Suprapubic skin (tissue), 4 donors: ENCODE measurements at regions not wholly inside any gene's neighbourhood (a gene's known extent, or its start where the extent isn't known, plus 50 kb on each side); places are given as distances from the start of the nearest gene placed in this dataset.

ENCODE experiments used
- CTCF ChIP-seq, 2 donors: fragments of 200-600 bp in 1 of 2; fragments of 450-650 bp in 1 of 2; sonication (generic) in 1 of 2; IDR thresholded peaks; one replicate each; pipeline ENCODE4 v1.5.1; 2016 to 2019; ENCODE audit warnings: antibody characterized with exemption in 2 of 2, mild to moderate bottlenecking in 1 of 2, moderate library complexity in 1 of 2
- EP300 ChIP-seq: sonication (generic); formaldehyde crosslinking; IDR thresholded peaks from one replicate; pipeline ENCODE4 v1.6.1; 2017; ENCODE audit warnings: antibody characterized with exemption
- POLR2A ChIP-seq, 2 donors: fragments of 450-650 bp; IDR thresholded peaks; one replicate each; pipeline ENCODE4 v1.6.1; 2017; ENCODE audit warnings: antibody characterized with exemption in 2 of 2, mild to moderate bottlenecking in 2 of 2, moderate library complexity in 2 of 2
- POLR2AphosphoS5 ChIP-seq, 3 donors: sonication (generic); formaldehyde crosslinking; IDR thresholded peaks; one replicate each; pipeline ENCODE4 v1.6.1; 2017; ENCODE audit warnings: antibody characterized with exemption in 3 of 3

DNA sequence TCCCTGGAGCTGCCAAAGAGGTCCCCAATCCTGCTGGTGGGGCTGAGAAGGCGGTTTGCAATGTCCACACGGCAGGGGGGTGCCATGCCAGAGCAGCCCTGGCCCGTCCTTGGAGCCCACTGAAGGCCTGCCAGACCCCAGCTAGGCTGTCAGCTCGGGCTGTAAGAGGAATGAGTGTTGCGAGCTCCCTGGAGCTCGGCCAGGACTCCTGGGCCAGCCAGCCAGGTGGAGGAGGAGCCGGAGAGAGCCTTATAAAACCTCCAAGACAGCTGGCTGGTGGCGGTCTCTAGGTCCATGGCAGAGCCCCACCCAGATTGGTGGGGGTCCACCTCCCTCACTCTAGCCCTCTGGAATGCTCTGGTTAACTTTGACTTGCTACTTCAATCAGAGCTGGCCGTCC, 55.1 kb upstream of the CALN1 start:
- TF ChIP-seq CTCF (IDR thresholded peaks at IDR 0.05), result no peak
- TF ChIP-seq EP300, result no peak
- TF ChIP-seq POLR2AphosphoS5 (IDR thresholded peaks at IDR 0.05), result no peak
- no peak for TF ChIP-seq POLR2A (IDR thresholded peaks at IDR 0.05)
